GM19455 (cell line): ENCODE measurements at regions not wholly inside any gene's neighbourhood (a gene's known extent, or its start where the extent isn't known, plus 50 kb on each side); places are given as distances from the start of the nearest gene placed in this dataset.

Source experiments
- ATAC-seq: cut with Tn5 transposase; IDR thresholded peaks from one replicate; pipeline ENCODE4 v1.9.1; 2021; ENCODE audit not compliant: unreplicated experiment

GRCh38 chr10:53022611-53023088, 250.1 kb upstream of the MBL2 start:
- no peak for ATAC-seq

DNA sequence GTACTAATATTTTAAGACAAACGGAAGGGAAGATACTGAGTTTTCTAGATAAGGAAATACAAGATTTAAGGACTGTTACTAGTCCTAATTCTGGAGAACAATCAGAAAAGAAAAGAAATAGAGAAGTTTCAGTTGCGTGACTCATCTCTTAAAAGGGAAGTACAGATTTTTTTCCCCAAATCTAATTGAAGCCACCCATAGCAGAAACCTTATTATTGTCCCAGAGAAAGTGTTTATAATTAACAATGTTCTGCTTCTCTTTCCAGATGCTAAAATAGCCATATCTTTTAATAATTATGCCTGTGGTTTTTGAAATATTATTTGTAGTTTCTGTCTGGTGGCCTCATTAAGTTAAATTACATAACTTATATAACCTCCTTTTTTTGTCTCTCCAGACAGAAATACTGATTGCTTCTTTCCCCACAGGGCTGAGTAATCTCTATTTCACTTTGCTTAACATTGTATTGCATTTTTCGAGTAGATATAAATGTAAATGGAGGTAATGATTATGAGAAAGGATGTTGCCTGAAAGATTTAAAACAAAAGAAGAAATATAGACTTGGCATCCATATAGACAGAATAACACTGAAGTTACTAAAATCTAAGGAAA, 240.7 kb upstream of the MBL2 start:
- peak; percentile 64 for ATAC-seq

GRCh38 chr10:53009961-53010907, 237.7 kb upstream of the MBL2 start:
- no peak for ATAC-seq

- no peak for ATAC-seq
These were observed 234.9 kb upstream of the MBL2 start for GRCh38 chr10:53007527-53007842.

- ATAC-seq, result no peak
These were observed 234.3 kb upstream of the MBL2 start for GRCh38 chr10:53006663-53007526.

- ATAC-seq, result no peak
These were observed 233.2 kb upstream of the MBL2 start for GRCh38 chr10:53005612-53006345.

GRCh38 chr10:53003094-53003493, 230.5 kb upstream of the MBL2 start:
- ATAC-seq, result no peak

- ATAC-seq, result no peak
These were observed 227.1 kb upstream of the MBL2 start for GRCh38 chr10:52999681-53000080.

DNA sequence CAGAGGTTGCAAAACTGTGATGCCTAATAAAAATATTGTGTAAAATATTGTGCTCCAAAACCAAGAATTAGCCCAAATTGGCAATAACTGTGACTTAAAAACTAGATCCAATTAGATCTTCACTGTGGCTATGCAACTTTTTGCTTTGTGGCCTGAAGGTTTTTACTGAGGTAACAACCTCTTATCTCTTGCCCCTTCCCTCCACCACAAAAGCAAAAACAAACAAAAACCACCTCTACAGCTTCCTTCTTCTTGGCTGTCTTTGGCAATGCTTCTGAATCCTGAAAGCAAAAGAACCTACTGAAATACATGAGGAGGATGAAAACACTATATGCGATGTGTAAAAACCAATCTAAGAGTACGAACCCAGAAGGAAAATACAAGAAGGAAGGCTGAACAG, 226.7 kb upstream of the MBL2 start:
- no peak for ATAC-seq

GRCh38 chr10:52997007-52997406, 224.4 kb upstream of the MBL2 start:
- ATAC-seq, result no peak

DNA sequence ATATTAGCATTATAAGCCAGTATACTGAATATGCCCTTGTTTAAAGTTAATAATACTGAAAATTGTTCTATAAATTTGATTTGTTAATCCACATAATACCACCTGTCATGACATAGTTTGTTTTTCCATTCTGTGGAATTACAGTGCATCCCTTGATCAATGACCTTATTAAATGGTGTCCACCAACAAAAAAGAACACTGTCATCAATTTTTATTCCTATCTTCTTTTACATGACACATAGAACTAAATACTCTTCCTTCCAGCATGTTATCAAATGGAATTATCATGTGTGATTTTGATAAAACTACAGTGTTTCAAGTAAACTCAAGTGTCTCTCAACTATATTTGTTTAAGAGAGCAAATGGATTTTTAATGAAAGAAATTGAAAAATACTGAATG, 221.8 kb upstream of the MBL2 start:
- no peak for ATAC-seq

DNA sequence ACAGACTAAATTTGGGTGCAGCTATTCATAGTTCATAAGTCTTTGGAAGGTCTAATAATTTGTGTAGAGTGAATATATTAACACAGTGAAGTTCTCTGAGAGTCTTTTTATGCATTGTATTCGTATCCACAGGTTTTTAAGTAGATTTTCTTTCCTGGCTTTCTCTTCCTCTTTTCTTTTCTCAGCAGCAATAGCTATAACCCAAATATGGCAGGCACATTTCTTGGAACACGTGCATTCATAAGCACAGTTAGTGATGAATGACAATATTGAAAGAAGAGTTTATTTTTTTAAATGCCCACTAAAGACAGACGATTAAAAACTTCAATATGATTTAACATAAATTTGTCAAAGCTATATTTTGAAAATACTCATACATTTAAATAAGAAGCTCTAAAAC, 220.5 kb upstream of the MBL2 start:
- ATAC-seq, result no peak

DNA sequence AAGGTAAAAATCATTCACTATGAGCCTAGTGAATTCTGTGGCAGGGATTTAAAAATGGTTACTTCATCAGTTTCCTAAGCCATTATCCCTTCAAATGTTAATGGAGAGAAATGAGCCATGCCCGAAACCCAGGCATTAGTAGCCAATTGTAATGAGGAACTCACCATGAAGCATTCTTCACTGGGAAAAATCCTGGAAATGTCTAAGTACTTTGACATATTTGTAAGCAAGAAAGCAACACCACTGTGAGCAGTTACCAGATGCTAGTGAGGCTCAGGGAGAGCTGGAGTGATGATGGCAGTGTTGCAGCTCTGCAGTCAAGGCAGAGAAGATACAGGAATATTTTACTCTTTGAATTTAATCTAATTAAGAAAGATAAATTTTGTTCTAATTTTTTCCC, 220.0 kb upstream of the MBL2 start:
- ATAC-seq, result no peak

GRCh38 chr10:52988923-52989322, 216.3 kb upstream of the MBL2 start:
- ATAC-seq, result no peak

DNA sequence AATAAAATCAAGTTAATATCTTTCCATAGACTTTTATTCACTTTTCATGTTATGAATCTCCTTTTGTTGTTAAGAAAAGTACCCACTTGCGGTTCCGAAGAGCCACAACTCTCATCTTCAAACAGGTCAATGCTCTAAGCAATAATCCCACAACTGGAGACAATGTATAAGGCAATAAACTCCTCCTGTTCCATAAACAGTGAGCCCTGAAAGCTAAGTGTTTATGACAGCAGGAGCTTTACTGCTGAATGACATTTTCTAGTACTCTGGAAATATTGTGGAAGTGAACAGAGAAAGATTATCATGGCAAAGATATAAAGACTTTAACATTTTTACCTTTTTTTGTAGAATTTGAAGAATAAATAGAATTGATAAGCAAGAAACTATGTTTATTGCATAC, 213.5 kb upstream of the MBL2 start:
- no peak for ATAC-seq

- no peak for ATAC-seq
These were observed 211.6 kb upstream of the MBL2 start for GRCh38 chr10:52984169-52984568.

GRCh38 chr10:52979295-52979990, 206.9 kb upstream of the MBL2 start:
- no peak for ATAC-seq

- no peak for ATAC-seq
These were observed 205.0 kb upstream of the MBL2 start for GRCh38 chr10:52977581-52977980.

GRCh38 chr10:52967806-52968795, 195.5 kb upstream of the MBL2 start:
- ATAC-seq, result no peak
